ENCODE measurements at regions not wholly inside any gene's neighbourhood (a gene's known extent, or its start where the extent isn't known, plus 50 kb on each side); places are given as distances from the start of the nearest gene placed in this dataset.

DNA sequence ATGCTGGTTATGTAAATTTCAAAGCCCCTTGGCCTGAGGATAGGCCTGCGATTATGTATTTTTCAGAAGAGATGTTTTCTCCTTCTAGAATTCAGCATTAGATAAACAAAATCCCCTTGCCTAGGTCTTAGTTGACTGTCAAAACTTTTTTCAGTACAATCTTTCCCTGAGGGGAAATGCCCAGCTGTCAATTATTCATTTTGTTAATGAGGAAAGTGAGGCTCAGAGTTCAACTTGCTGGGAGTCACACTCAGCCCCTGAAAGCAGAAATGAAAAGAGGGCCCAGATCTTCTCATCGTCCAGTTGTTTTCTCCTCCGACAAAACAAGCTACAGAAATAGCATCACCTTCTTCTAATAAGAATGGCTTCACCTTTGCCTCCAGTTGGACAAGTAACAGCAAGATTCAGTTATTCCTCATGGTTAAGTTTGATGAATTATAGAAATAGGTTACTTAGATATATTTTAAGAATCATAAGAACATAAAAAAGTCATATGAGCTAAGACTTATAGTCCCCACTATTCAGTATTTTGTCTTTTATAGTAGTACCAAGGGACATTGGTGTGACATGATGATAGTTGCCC, 627.1 kb upstream of the WWC1 start:
- ATAC-seq, result no peak

GRCh38 chr5:167665841-167666375, 625.5 kb upstream of the WWC1 start:
- H3K27me3 Mint-ChIP-seq, result no peaks in the 10 kb centered on the region
- DNase-seq, result no peak
- CTCF ChIA-PET, result no interaction called here
- peaks cover under 1% of the 10 kb centered on the region for H3K9me3 Mint-ChIP-seq
- no peaks in the 10 kb centered on the region for H3K36me3 Mint-ChIP-seq (ENCODE audit: low read depth)
- POLR2A ChIA-PET, result no interaction called here
- no peak overlapping the region for H3K27ac Mint-ChIP-seq
- intact Hi-C loops (cut with micrococcal nuclease), result no loop called here
- no peak for TF ChIP-seq CTCF (IDR thresholded peaks at IDR 0.05)
- no peaks in the 10 kb centered on the region for H3K4me1 Mint-ChIP-seq (ENCODE audit: low read depth)
- H3K4me3 Mint-ChIP-seq, result no peak overlapping the region
- ATAC-seq, result no peak

More for the DNA sequence above, 627.1 kb upstream of the WWC1 start:
- ChIA-PET CTCF (no interaction called here), POLR2A (no interaction called here)
- Mint-ChIP-seq H3K27me3 (no peaks in the 10 kb centered on the region), H3K27ac (no peak overlapping the region), H3K4me3 (no peak overlapping the region), H3K36me3 (ENCODE audit: low read depth) (no peaks in the 10 kb centered on the region), H3K4me1 (ENCODE audit: low read depth) (no peaks in the 10 kb centered on the region), H3K9me3 (no peaks in the 10 kb centered on the region)
- no peak for DNase-seq
- intact Hi-C loops (cut with micrococcal nuclease), result no loop called here
- TF ChIP-seq CTCF (IDR thresholded peaks at IDR 0.05), result no peak

- ChIA-PET CTCF (no interaction called here), POLR2A (no interaction called here)
- DNase-seq (no peak), ATAC-seq (no peak)
- Mint-ChIP-seq H3K36me3 (ENCODE audit: low read depth) (no peaks in the 10 kb centered on the region), H3K27ac (no peak overlapping the region), H3K4me1 (ENCODE audit: low read depth) (no peaks in the 10 kb centered on the region), H3K9me3 (peaks cover 2% of the 10 kb centered on the region), H3K4me3 (no peak overlapping the region), H3K27me3 (no peaks in the 10 kb centered on the region)
- intact Hi-C loops (cut with micrococcal nuclease), result no loop called here
- TF ChIP-seq CTCF (IDR thresholded peaks at IDR 0.05), result no peak
Measured at GRCh38 chr5:167671176-167671575, 620.3 kb upstream of the WWC1 start.

DNA sequence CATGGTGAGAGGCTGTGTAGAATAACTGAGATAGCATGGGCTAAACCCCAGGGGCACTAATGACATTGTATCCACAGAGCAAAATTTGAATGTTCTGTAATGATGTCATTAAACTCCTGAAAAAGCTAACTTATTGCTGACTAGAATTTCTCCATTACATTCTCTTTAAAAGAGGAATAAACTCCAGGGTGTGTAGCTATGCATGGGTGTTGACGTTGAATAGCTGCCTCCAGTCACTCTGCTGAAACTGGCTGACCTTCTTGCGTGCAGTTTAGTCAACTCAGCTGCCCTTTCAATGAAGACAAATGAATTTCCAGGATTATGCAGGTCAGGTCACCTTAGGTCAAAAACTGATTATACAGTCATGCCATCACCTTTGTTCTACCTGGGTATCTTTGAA, 617.5 kb upstream of the WWC1 start:
- TF ChIP-seq CTCF (IDR thresholded peaks at IDR 0.05), result no peak
- ATAC-seq, result no peak
- intact Hi-C loops (cut with micrococcal nuclease), result no loop called here
- H3K4me1 Mint-ChIP-seq (ENCODE audit: low read depth), result no peaks in the 10 kb centered on the region
- H3K36me3 Mint-ChIP-seq (ENCODE audit: low read depth), result no peaks in the 10 kb centered on the region
- peaks cover 4% of the 10 kb centered on the region for H3K9me3 Mint-ChIP-seq
- DNase-seq, result no peak
- CTCF ChIA-PET, result no interaction called here
- H3K4me3 Mint-ChIP-seq, result no peak overlapping the region
- no peak overlapping the region for H3K27ac Mint-ChIP-seq
- POLR2A ChIA-PET, result no interaction called here
- no peaks in the 10 kb centered on the region for H3K27me3 Mint-ChIP-seq

DNA sequence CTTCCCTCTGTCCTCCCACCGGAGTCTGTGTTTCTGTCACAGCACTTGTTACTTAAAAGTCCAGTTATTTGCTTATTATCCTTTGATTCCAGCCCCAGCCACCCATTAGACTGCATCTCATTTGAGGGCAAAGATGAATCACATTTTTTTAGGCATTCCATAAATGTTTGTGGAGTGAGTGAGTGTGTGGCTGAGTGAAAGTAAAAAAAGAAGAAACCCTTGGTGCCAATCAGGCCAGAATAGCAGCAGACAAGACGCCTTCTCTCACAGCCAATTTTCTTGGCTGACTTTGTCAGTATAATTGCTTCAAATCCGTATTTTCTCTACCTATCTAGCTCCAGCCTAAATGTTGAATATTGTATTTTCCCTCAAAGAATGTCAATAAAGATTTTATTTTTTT, 613.0 kb upstream of the WWC1 start:
- no peak overlapping the region for H3K27ac Mint-ChIP-seq
- H3K9me3 Mint-ChIP-seq, result peaks cover 6% of the 10 kb centered on the region
- intact Hi-C loops (cut with micrococcal nuclease), result no loop called here
- no peaks in the 10 kb centered on the region for H3K36me3 Mint-ChIP-seq (ENCODE audit: low read depth)
- no peaks in the 10 kb centered on the region for H3K4me1 Mint-ChIP-seq (ENCODE audit: low read depth)
- ATAC-seq (no peak), DNase-seq (no peak)
- H3K4me3 Mint-ChIP-seq, result no peak overlapping the region
- ChIA-PET CTCF (no interaction called here), POLR2A (no interaction called here)
- TF ChIP-seq CTCF (IDR thresholded peaks at IDR 0.05), result no peak
- no peaks in the 10 kb centered on the region for H3K27me3 Mint-ChIP-seq

All from activated CD8-positive, alpha-beta T cell treated with anti-CD3 and anti-CD28 coated beads for 36 hours (primary cell).